Panc1 (cell line): ENCODE measurements at regions not wholly inside any gene's neighbourhood (a gene's known extent, or its start where the extent isn't known, plus 50 kb on each side); places are given as distances from the start of the nearest gene placed in this dataset.

Experiments
- POLR2AphosphoS5 ChIP-seq: IDR thresholded peaks from 2 replicates; pipeline ENCODE4 v1.6.1; 2012; ENCODE audit warnings: mild to moderate bottlenecking, low read depth, low read length, moderate library complexity
- TF ChIP-seq, protein P1 (sequence below): fragments of 450-650 bp; IDR thresholded peaks from 2 replicates; pipeline ENCODE4 v1.5.1; 2017; ENCODE audit warnings: mild to moderate bottlenecking
- TF ChIP-seq, protein P2 (sequence below), 2 experiments: IDR thresholded peaks; 2 replicates each; pipeline ENCODE4 v1.6.1; 2011 to 2012; ENCODE audit warnings: low read depth in 2 of 2, control low read depth in 1 of 2, low read length in 1 of 2, mild to moderate bottlenecking in 1 of 2, moderate library complexity in 1 of 2; ENCODE audit not compliant: insufficient read depth in 1 of 2

DNA sequence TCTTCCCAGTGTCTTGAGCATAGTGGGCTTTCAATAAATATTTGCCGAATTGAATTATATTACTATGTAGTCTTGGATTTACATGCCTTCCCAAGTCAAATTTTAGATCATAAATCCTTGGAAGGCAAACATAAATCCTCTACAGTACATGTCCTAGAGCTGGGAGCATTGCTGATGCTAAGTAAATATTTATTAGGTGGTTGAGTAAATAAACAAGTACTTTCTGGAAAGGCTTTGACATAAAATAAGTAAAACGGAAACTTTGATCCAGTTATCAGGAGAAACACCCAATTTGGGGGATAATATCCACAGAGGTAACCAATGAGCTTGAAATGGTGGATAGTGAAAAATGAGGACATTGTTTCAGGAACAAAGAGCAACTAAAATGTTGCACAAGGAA, 162.8 kb upstream of the SVIL start:
- TF ChIP-seq, protein P1, sequence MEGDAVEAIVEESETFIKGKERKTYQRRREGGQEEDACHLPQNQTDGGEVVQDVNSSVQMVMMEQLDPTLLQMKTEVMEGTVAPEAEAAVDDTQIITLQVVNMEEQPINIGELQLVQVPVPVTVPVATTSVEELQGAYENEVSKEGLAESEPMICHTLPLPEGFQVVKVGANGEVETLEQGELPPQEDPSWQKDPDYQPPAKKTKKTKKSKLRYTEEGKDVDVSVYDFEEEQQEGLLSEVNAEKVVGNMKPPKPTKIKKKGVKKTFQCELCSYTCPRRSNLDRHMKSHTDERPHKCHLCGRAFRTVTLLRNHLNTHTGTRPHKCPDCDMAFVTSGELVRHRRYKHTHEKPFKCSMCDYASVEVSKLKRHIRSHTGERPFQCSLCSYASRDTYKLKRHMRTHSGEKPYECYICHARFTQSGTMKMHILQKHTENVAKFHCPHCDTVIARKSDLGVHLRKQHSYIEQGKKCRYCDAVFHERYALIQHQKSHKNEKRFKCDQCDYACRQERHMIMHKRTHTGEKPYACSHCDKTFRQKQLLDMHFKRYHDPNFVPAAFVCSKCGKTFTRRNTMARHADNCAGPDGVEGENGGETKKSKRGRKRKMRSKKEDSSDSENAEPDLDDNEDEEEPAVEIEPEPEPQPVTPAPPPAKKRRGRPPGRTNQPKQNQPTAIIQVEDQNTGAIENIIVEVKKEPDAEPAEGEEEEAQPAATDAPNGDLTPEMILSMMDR: no peak
- no peak for TF ChIP-seq POLR2AphosphoS5
- TF ChIP-seq, protein P2, sequence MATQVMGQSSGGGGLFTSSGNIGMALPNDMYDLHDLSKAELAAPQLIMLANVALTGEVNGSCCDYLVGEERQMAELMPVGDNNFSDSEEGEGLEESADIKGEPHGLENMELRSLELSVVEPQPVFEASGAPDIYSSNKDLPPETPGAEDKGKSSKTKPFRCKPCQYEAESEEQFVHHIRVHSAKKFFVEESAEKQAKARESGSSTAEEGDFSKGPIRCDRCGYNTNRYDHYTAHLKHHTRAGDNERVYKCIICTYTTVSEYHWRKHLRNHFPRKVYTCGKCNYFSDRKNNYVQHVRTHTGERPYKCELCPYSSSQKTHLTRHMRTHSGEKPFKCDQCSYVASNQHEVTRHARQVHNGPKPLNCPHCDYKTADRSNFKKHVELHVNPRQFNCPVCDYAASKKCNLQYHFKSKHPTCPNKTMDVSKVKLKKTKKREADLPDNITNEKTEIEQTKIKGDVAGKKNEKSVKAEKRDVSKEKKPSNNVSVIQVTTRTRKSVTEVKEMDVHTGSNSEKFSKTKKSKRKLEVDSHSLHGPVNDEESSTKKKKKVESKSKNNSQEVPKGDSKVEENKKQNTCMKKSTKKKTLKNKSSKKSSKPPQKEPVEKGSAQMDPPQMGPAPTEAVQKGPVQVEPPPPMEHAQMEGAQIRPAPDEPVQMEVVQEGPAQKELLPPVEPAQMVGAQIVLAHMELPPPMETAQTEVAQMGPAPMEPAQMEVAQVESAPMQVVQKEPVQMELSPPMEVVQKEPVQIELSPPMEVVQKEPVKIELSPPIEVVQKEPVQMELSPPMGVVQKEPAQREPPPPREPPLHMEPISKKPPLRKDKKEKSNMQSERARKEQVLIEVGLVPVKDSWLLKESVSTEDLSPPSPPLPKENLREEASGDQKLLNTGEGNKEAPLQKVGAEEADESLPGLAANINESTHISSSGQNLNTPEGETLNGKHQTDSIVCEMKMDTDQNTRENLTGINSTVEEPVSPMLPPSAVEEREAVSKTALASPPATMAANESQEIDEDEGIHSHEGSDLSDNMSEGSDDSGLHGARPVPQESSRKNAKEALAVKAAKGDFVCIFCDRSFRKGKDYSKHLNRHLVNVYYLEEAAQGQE (IDR thresholded peaks at IDR 0.05; ENCODE audit: insufficient read depth in 1 of 2, low read depth in 2 of 2, low read length in 1 of 2): no peak
